ENCODE measurements at regions not wholly inside any gene's neighbourhood (a gene's known extent, or its start where the extent isn't known, plus 50 kb on each side); places are given as distances from the start of the nearest gene placed in this dataset.

DNA sequence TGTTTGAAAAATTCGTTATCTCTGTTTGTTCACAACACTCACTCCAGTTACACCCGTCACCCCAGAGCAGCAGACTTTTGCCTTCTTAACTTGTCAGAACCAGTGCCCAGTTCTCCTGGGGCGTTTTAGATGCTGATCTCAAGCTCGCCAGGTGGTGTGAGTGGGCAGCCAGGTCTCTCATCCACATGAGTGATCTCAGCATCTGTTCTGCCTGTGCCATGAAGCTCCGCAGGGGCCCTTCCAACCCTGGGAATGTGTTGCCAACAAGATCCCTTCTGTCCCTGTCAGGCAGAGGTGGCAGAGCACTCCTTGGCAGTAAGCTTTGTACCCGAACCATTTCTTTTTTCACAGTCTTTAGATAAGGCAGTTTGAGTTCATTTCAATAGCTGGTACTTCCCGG, 896.5 kb downstream of the UQCRFS1 start:
- TF ChIP-seq, protein P1, sequence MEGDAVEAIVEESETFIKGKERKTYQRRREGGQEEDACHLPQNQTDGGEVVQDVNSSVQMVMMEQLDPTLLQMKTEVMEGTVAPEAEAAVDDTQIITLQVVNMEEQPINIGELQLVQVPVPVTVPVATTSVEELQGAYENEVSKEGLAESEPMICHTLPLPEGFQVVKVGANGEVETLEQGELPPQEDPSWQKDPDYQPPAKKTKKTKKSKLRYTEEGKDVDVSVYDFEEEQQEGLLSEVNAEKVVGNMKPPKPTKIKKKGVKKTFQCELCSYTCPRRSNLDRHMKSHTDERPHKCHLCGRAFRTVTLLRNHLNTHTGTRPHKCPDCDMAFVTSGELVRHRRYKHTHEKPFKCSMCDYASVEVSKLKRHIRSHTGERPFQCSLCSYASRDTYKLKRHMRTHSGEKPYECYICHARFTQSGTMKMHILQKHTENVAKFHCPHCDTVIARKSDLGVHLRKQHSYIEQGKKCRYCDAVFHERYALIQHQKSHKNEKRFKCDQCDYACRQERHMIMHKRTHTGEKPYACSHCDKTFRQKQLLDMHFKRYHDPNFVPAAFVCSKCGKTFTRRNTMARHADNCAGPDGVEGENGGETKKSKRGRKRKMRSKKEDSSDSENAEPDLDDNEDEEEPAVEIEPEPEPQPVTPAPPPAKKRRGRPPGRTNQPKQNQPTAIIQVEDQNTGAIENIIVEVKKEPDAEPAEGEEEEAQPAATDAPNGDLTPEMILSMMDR (conservative IDR thresholded peaks at IDR 0.05 in 1 of 2, IDR thresholded peaks at IDR 0.05 in 1 of 2; ENCODE audit: extremely low read depth in 1 of 2, insufficient read depth in 1 of 2, low read depth in 1 of 2, low read length in 2 of 2) = no peak
- TF ChIP-seq EZH2 (IDR thresholded peaks at IDR 0.05; ENCODE audit: borderline replicate concordance, low read length) = no peak

Data from mammary epithelial cell (primary cell).